ENCODE measurements at regions not wholly inside any gene's neighbourhood (a gene's known extent, or its start where the extent isn't known, plus 50 kb on each side); places are given as distances from the start of the nearest gene placed in this dataset.

DNA sequence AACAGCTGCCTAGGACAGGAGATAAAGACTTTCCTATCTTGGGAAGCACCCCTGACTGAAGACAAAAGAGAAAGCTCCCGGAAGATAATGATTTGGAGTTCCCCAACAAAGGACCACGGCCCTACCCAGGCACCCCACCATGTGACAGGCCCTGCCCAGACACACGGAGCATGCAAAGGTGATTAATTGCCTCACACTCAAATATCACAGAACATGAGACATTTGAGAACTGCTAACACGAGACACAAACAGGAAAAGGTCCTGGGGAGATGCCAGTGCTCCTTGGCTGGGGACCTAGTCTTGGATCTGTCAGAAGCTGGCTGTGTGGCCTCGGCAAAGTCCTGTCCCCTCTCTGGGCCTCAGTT lies 82.5 kb upstream of the PTPN1 start:
- CTCF ChIA-PET = no interaction called here
- H3K27ac Mint-ChIP-seq = no peak overlapping the region
- no peak for ATAC-seq
- DNase-seq = no peak
- TF ChIP-seq, protein P1, sequence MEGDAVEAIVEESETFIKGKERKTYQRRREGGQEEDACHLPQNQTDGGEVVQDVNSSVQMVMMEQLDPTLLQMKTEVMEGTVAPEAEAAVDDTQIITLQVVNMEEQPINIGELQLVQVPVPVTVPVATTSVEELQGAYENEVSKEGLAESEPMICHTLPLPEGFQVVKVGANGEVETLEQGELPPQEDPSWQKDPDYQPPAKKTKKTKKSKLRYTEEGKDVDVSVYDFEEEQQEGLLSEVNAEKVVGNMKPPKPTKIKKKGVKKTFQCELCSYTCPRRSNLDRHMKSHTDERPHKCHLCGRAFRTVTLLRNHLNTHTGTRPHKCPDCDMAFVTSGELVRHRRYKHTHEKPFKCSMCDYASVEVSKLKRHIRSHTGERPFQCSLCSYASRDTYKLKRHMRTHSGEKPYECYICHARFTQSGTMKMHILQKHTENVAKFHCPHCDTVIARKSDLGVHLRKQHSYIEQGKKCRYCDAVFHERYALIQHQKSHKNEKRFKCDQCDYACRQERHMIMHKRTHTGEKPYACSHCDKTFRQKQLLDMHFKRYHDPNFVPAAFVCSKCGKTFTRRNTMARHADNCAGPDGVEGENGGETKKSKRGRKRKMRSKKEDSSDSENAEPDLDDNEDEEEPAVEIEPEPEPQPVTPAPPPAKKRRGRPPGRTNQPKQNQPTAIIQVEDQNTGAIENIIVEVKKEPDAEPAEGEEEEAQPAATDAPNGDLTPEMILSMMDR (IDR thresholded peaks at IDR 0.05) = no peak
- no peaks in the 10 kb centered on the region for H3K9me3 Mint-ChIP-seq
- POLR2A ChIA-PET = no interaction called here
- intact Hi-C loops (cut with micrococcal nuclease) = no loop called here
- H3K36me3 Mint-ChIP-seq (ENCODE audit: low read depth) = no peaks in the 10 kb centered on the region
- H3K27me3 Mint-ChIP-seq = no peaks in the 10 kb centered on the region
- H3K4me3 Mint-ChIP-seq = no peak overlapping the region
- H3K4me1 Mint-ChIP-seq (ENCODE audit: low read depth) = no peaks in the 10 kb centered on the region

DNA sequence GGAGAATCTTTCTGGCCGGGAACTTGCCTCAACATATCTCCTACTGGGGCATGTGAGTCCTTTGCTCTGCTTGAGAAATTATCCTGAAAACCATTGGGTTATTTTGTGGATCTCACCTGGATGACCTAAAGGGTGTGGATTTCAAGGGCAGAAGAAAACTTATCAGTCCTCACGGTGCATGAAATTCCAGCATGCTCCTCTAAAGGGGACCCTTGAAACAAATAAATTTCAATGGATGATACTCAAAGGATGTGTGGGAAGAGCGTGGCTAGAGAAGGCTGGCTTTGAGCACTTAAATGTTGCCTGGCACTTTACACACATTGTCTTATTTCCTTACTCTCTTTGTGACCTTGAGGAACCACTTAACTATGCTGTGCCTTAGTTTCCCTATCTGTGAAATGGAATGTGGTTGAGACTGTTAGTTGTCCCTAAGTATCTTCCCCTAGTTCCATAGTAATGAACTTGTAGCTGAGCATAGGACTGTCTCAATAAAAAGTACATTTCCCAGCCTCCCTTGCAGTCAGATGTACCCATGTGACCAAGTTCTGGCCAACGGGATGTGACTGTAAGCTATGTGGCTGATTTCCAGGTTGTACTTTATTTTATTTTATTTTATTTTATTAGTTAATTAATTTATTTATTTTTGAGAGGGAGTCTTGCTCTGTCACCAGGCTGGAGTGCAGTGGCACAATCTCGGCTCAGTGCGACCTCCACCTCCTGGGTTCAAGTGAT lies 81.9 kb upstream of the PTPN1 start:
- no peaks in the 10 kb centered on the region for H3K4me1 Mint-ChIP-seq (ENCODE audit: low read depth)
- intact Hi-C loops (cut with micrococcal nuclease) = no loop called here
- DNase-seq (no peak), ATAC-seq (no peak)
- H3K4me3 Mint-ChIP-seq = no peak overlapping the region
- H3K36me3 Mint-ChIP-seq (ENCODE audit: low read depth) = no peaks in the 10 kb centered on the region
- TF ChIP-seq, protein P1 (IDR thresholded peaks at IDR 0.05) = no peak
- H3K27ac Mint-ChIP-seq = no peak overlapping the region
- CTCF ChIA-PET = no interaction called here
- no peaks in the 10 kb centered on the region for H3K27me3 Mint-ChIP-seq
- H3K9me3 Mint-ChIP-seq = no peaks in the 10 kb centered on the region
- POLR2A ChIA-PET = no interaction called here

DNA sequence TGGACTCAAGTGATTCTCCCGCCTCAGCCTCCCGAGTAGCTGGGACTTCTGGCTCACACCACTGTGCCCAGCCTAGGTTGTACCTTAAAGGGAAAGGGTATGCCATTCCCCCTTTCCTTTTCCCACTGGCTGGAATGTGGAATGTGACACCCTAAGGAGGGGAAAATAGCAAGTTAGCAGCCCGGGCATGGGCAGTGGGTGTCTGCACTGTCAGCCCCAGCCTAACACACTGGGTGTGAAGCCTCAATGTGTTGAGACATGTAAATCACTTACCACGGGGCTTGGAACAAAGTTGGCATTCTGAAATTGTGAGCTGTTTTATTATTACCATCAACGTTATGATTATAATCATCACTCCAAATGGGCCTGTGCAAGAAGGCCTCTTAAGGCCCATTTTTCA lies 80.8 kb upstream of the PTPN1 start:
- intact Hi-C loops (cut with micrococcal nuclease) = no loop called here
- ChIA-PET CTCF (no interaction called here), POLR2A (no interaction called here)
- Mint-ChIP-seq H3K36me3 (ENCODE audit: low read depth) (no peaks in the 10 kb centered on the region), H3K9me3 (no peaks in the 10 kb centered on the region), H3K4me3 (no peak overlapping the region), H3K27me3 (no peaks in the 10 kb centered on the region), H3K27ac (no peak overlapping the region), H3K4me1 (ENCODE audit: low read depth) (no peaks in the 10 kb centered on the region)
- TF ChIP-seq, protein P1 (IDR thresholded peaks at IDR 0.05) = no peak
- no peak for DNase-seq
- no peak for ATAC-seq

DNA sequence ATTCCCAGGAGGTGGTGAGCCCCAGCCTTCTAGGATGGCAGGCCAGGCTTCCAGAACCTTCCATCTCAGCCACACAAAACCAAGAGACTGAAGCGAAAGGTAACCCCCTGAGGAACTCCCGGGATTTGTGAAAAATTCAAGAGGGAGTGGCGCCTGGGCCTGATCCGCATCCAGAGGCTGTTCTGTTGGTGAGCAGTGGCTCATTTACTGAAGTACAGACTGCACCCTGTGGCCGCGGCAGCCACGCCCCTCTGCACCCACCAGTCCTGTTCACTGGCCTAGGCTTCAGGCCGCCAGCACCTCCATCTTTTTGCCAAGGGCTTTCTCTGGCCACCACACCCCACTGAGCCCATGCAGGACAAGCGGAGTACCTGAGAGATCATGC lies 79.1 kb upstream of the PTPN1 start:
- no peak for DNase-seq
- no peak overlapping the region for H3K4me3 Mint-ChIP-seq
- H3K27ac Mint-ChIP-seq = no peak overlapping the region
- H3K36me3 Mint-ChIP-seq (ENCODE audit: low read depth) = no peaks in the 10 kb centered on the region
- ChIA-PET CTCF (no interaction called here), POLR2A (no interaction called here)
- intact Hi-C loops (cut with micrococcal nuclease) = no loop called here
- no peak for ATAC-seq
- no peaks in the 10 kb centered on the region for H3K4me1 Mint-ChIP-seq (ENCODE audit: low read depth)
- TF ChIP-seq, protein P1 (IDR thresholded peaks at IDR 0.05) = no peak
- H3K27me3 Mint-ChIP-seq = no peaks in the 10 kb centered on the region
- no peaks in the 10 kb centered on the region for H3K9me3 Mint-ChIP-seq

DNA sequence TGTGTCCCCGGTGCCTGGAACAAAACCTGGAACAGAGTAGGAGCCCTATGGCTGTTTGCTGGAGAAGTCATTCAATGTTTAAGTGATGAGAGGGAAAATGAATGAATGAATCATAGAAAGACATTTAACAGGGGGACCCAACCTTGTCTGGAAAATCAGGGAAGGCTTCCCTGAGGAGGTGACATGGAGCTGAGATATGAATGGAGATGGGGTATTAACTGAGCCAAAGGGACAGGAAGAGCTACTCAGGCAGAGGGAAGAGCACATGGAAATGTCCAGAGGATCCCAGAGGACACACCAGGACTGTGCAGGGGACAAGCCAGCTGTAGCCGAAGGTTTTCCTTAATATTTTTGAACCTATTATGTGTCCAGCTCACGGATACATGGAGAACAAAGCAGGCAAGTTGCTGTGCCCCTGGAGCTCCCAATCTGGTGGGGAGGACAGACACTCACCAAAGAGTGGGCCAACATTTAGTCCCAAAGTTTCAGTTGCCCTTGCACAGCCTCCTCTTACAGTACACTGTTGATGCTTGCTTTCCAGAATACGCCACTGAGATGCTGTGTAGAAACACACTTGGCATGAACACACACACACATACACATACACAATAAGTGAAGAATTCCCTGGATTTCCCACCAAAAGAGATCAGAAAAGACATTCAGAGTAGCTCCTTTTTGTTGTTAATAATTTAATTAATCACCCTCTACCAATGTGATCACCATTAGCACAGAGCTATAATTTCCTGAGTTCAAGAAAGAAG lies 77.0 kb upstream of the PTPN1 start:
- POLR2A ChIA-PET = no interaction called here
- no peaks in the 10 kb centered on the region for H3K36me3 Mint-ChIP-seq (ENCODE audit: low read depth)
- H3K27ac Mint-ChIP-seq = no peak overlapping the region
- H3K27me3 Mint-ChIP-seq = no peaks in the 10 kb centered on the region
- no peaks in the 10 kb centered on the region for H3K4me1 Mint-ChIP-seq (ENCODE audit: low read depth)
- CTCF ChIA-PET = interaction anchor here (1.1 kb wide), 1 partner anchor 20 kb away, joined by 3 read pairs; no protein-coding TSS in a partner anchor
- no peaks in the 10 kb centered on the region for H3K9me3 Mint-ChIP-seq
- DNase-seq (no peak), ATAC-seq (no peak)
- intact Hi-C loops (cut with micrococcal nuclease) = no loop called here
- TF ChIP-seq, protein P1 (IDR thresholded peaks at IDR 0.05) = no peak
- no peak overlapping the region for H3K4me3 Mint-ChIP-seq
